ENCODE measurements at regions not wholly inside any gene's neighbourhood (a gene's known extent, or its start where the extent isn't known, plus 50 kb on each side); places are given as distances from the start of the nearest gene placed in this dataset.

- H3K79me2 ChIP-seq (ENCODE audit: insufficient read depth), result no peaks in the 10 kb centered on the region
- H3K4me1 ChIP-seq (ENCODE audit: control insufficient read depth in 1 of 2, insufficient read depth in 2 of 2, low read depth in 1 of 2, low read length in 1 of 2), result peaks cover 0 to 36% of the 10 kb centered on the region in 2 experiments; a peak in 1 of 4 replicates
- H4K20me1 ChIP-seq (ENCODE audit: insufficient read depth), result no peaks in the 10 kb centered on the region
- POLR2A ChIA-PET, result no interaction called here
- H3K9me3 ChIP-seq, result no peaks in the 10 kb centered on the region
- 67% methylated on average over 9 of the region's 9 CpGs for WGBS (ENCODE audit: low lambda C conversion rate)
- no peaks in the 10 kb centered on the region for H3K36me3 ChIP-seq (replicated peaks in 1 of 2; ENCODE audit: control insufficient read depth in 1 of 2, insufficient read depth in 2 of 2, low read length in 1 of 2)
- no peak overlapping the region for H3K27ac ChIP-seq (ENCODE audit: low read depth in 2 of 2, low read length in 1 of 2)
- TF ChIP-seq TCF12 (IDR thresholded peaks at IDR 0.05) (no peak), TEAD4 (IDR thresholded peaks at IDR 0.05; ENCODE audit: borderline replicate concordance, insufficient read depth) (no peak), NRF1 (IDR thresholded peaks at IDR 0.05; ENCODE audit: low read depth, low read length) (no peak), CHD2 (IDR thresholded peaks at IDR 0.05; ENCODE audit: low read length, partially characterized antibody) (no peak), RAD21 (IDR thresholded peaks at IDR 0.05; ENCODE audit: low read length) (no peak), EZH2phosphoT487 (IDR thresholded peaks at IDR 0.05; ENCODE audit: borderline replicate concordance, low read depth) (no peak), CTCF (IDR thresholded peaks at IDR 0.05) (no peak), USF1 (IDR thresholded peaks at IDR 0.05; ENCODE audit: borderline replicate concordance, low read depth) (no peak), GABPA (IDR thresholded peaks at IDR 0.05; ENCODE audit: low read depth) (no peak), TAF1 (IDR thresholded peaks at IDR 0.05; ENCODE audit: borderline replicate concordance, low read depth, low read length) (no peak), RXRA (IDR thresholded peaks at IDR 0.05; ENCODE audit: borderline replicate concordance, low read depth) (no peak), REST (IDR thresholded peaks at IDR 0.05; ENCODE audit: low read depth, low read length) (no peak)
- TF ChIP-seq, protein P1, sequence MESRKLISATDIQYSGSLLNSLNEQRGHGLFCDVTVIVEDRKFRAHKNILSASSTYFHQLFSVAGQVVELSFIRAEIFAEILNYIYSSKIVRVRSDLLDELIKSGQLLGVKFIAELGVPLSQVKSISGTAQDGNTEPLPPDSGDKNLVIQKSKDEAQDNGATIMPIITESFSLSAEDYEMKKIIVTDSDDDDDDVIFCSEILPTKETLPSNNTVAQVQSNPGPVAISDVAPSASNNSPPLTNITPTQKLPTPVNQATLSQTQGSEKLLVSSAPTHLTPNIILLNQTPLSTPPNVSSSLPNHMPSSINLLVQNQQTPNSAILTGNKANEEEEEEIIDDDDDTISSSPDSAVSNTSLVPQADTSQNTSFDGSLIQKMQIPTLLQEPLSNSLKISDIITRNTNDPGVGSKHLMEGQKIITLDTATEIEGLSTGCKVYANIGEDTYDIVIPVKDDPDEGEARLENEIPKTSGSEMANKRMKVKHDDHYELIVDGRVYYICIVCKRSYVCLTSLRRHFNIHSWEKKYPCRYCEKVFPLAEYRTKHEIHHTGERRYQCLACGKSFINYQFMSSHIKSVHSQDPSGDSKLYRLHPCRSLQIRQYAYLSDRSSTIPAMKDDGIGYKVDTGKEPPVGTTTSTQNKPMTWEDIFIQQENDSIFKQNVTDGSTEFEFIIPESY (IDR thresholded peaks at IDR 0.05; ENCODE audit: borderline replicate concordance, low read depth), result no peak
- CTCF ChIA-PET, result no interaction called here
- H3K27me3 ChIP-seq (ENCODE audit: insufficient read depth), result no peaks in the 10 kb centered on the region
- no peak for DNase-seq
- H3K9ac ChIP-seq, result no peak overlapping the region
- no peak overlapping the region for H3K4me2 ChIP-seq
- H3K9me2 ChIP-seq, result no peaks in the 10 kb centered on the region
- H3K4me3 ChIP-seq (ENCODE audit: low read depth in 2 of 2, low read length in 1 of 2), result no peak overlapping the region
- H2AFZ ChIP-seq (ENCODE audit: low read depth), result no peak overlapping the region
- H3F3A ChIP-seq (replicated peaks; ENCODE audit: insufficient read depth), result no peaks in the 10 kb centered on the region
Observed at GRCh38 chr14:104439625-104440024, 139.9 kb upstream of the C14orf180 start.

Measured in SK-N-SH (cell line).